C4-2B (cell line): ENCODE measurements at regions not wholly inside any gene's neighbourhood (a gene's known extent, or its start where the extent isn't known, plus 50 kb on each side); places are given as distances from the start of the nearest gene placed in this dataset.
"Not testable (repeated sequence)": the region's sequence is repeated elsewhere in the genome, so short reads cannot be mapped to it uniquely, and the experiment has no call there.

Experiments
- H3K27ac ChIP-seq: fragments of 450-650 bp; 2 replicates; pipeline ENCODE4 v1.5.1; 2017

GRCh38 chr16:32873120-32873519 is 197.2 kb upstream of the TP53TG3 start:
- not testable (repeated sequence) for H3K27ac ChIP-seq

GRCh38 chr16:32870628-32871027 is 194.7 kb upstream of the TP53TG3 start:
- not testable (repeated sequence) for H3K27ac ChIP-seq

GRCh38 chr16:32868334-32868733 is 192.4 kb upstream of the TP53TG3 start:
- not testable (repeated sequence) for H3K27ac ChIP-seq

DNA sequence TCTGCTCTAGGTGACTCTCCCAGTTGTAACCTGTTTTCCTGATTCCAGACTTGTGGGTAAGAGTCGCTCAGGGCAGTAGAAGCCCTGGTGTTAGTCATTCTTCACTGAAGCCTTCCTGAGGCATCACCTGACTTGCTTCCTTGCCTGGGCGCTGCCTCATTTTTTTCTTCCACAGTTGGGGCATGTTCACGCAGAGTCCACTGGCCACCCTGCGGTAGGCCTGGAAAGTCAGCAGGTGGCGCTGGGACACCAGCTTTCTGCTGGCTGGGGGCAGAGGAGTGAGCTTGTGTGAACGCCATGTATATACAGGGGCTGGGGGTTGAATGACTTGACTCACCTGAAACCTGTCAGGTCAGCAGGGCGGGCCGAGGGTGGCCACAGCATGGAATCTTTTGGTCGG is 189.3 kb upstream of the TP53TG3 start:
- H3K27ac ChIP-seq, result not testable (repeated sequence)

GRCh38 chr16:32861476-32862201 is 185.7 kb upstream of the TP53TG3 start:
- not testable (repeated sequence) for H3K27ac ChIP-seq

- H3K27ac ChIP-seq, result not testable (repeated sequence)
Observed at GRCh38 chr16:32847379-32847778, 171.4 kb upstream of the TP53TG3 start.

DNA sequence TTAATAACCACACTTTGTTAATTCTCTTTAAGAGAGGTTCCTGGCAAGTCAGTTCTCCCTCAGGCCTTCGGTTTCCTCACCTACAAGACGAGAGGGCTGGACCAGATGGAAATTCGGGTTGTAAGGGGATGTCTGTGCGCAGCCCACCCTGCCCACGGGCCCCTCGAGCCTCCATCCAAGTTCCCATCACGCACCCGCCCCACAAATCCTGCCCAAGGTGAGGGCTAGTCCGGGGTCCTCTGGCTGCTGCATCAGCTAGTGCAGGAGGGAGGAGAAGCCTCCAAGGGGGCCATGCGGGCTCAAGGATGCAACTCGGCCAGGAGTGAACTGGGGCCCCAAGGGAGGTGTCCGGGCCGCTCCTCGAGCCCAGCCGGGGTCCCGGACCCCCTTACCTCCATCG is 169.6 kb upstream of the TP53TG3 start:
- H3K27ac ChIP-seq, result not testable (repeated sequence)

GRCh38 chr16:32842844-32843243 is 166.9 kb upstream of the TP53TG3 start:
- H3K27ac ChIP-seq, result not testable (repeated sequence)

- not testable (repeated sequence) for H3K27ac ChIP-seq
Observed at GRCh38 chr16:32807280-32807679, 131.3 kb upstream of the TP53TG3 start.

GRCh38 chr16:32805639-32806038 is 129.7 kb upstream of the TP53TG3 start:
- not testable (repeated sequence) for H3K27ac ChIP-seq
